Right kidney (tissue), 1 donor: ENCODE measurements at regions not wholly inside any gene's neighbourhood (a gene's known extent, or its start where the extent isn't known, plus 50 kb on each side); places are given as distances from the start of the nearest gene placed in this dataset.
"Not testable (repeated sequence)": the region's sequence is repeated elsewhere in the genome, so short reads cannot be mapped to it uniquely, and the experiment has no call there.

Experiments used
- DNase-seq: peaks from one replicate; pipeline ENCODE4 v3.0.0-alpha.2; 2016

GRCh38 chr10:118917701-118918100 is 111.8 kb upstream of the NANOS1 start:
- no peak for DNase-seq

DNA sequence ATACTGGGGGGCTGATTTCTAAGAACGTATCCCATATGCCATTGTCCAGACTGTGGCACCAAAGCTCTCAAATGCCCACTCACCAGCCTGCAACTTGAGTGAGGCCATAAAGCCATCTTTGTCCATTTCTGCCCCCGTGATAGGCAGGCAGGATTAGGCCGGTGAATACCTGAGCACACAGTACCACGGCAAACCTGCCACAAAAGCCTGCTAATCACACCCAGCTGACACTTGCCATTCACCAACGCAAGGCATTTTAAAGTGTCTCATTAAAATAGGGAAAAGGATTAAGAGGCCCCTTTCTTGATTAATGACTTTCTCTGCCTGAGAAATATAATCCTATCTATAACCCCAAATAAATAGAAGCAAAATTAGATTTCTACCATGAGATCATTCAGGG is 111.4 kb upstream of the NANOS1 start:
- DNase-seq = no peak

GRCh38 chr10:118918587-118918986 is 110.9 kb upstream of the NANOS1 start:
- no peak for DNase-seq

GRCh38 chr10:118920206-118920605 is 109.3 kb upstream of the NANOS1 start:
- no peak for DNase-seq

DNA sequence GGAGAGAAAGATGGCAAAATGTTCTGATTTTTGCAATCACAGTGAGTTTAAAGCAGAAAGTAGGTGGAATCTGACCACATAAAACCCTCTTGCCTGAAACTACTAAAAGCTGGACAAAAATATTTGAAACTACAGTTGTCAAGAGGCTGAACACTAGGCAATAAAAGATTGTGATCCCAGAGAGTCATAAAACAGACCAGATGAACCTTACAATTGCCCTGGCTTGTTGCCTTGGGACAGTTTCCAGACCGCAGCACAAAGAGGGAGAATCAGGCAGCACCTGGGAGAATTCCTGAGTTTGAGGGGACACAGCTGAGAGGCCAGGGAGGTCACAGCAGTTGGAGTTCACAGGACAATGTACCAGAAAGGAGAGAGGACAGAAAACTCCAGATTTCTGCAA is 107.3 kb upstream of the NANOS1 start:
- no peak for DNase-seq

GRCh38 chr10:118922972-118923371 is 106.5 kb upstream of the NANOS1 start:
- DNase-seq = no peak

DNA sequence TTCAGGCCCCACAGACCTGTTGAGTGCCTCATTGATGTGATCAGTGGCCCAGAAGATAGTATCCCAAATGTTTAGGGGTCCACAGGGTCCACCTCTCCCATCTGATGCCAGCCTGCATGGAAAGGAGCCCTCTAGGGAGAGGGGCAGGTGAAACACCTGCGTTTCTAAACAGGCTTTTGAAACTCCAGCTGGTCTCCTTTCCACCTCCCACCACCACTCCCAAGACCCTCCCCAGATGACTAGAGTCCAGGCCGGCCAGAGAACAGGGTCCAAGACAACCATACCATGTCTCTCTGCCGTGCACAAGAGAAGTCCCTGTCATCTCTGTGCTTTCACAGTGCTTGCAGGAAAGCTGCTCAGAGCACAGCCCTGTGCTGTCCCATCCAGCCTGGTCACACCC is 105.0 kb upstream of the NANOS1 start:
- no peak for DNase-seq

DNA sequence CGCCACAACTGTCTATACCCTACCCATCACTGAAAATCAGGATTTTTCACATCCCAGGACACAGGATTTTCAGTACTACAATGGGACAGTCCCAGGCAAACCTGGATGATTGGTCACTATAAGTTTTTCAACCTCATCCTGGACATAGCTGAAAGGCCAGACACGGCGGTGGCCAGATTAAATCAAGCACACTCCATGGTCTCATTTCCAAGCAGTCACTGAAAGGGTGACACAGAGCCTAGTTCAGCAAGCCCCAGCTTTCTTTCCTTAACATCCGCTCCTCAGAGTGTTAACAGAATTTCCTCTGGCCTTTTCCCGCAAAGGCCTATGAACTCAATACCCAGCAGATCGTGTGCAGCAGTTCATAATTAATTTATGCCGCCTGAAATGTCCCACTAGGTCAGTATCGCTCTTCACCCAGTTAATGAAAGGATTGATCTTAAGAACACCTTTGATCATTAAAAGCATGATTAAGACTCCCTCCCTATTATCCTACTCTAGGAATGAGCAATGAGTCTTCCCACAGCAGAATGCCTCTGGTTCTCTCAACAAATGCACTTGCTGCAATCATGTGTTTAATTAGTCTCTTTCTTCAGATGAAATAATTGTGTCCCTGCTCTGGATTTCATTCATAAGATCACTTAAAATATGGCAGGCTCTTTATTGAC is 104.0 kb upstream of the NANOS1 start:
- no peak for DNase-seq

- no peak for DNase-seq
Measured at GRCh38 chr10:118926072-118926417, 103.5 kb upstream of the NANOS1 start.

- DNase-seq = no peak
Measured at GRCh38 chr10:118926441-118926840, 103.1 kb upstream of the NANOS1 start.

- no peak for DNase-seq
Measured at GRCh38 chr10:118926903-118927302, 102.6 kb upstream of the NANOS1 start.

GRCh38 chr10:118927321-118927720 is 102.2 kb upstream of the NANOS1 start:
- no peak for DNase-seq

GRCh38 chr10:118930614-118931013 is 98.9 kb upstream of the NANOS1 start:
- no peak for DNase-seq

DNA sequence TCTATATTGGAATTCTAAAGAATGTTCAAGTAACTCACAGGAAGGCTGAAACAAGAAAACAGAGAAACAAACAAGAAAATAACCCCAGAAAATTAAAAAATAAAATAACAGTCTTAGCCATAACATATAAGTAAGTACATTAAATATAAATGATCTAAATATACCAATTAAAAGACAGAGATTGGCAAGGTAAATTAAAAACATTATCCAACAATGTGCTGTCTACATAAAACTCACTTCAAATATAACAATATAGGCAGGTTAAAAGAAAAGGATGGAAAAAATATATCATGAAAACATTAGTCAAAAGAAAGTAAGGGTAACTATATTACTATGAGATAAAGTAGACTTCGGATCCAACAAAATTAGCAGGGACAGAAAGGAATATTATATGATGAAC is 98.1 kb upstream of the NANOS1 start:
- no peak for DNase-seq

DNA sequence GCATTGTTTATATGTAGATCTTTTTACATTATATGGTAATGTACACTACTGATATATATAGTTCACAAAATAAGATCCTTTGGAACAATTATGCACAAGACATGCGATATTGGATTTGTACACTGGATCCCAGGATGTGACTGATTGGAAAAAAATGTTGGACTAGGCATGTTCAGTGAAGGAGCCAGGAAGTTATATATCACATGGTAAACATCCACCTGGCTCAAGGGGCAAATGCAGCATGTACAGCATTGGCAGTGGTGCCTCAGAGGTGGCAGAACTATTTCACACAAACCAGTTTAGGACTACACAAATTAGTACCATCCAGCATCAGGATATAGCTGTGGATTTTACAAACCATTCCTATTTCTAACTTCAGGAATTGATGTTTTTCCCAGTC is 97.4 kb upstream of the NANOS1 start:
- not testable (repeated sequence) for DNase-seq

DNA sequence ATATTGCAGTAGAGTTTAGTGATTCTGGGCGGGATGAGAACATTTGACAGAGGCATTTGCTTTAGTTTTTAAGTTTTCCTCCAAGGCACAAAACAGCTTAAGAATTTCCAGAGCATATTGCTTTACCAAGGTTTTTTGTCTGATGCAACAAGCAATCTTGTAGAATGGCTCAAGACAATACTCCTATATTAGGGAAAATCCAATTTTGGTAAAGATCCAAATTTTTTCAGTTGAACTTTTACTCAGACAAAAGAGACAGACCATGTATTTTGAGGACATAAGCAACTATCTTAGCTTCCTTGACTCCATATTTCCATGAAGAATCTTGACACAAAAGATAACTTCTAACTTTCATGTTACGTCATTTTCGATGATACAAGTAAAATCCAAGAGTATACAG is 92.3 kb upstream of the NANOS1 start:
- DNase-seq = no peak

DNA sequence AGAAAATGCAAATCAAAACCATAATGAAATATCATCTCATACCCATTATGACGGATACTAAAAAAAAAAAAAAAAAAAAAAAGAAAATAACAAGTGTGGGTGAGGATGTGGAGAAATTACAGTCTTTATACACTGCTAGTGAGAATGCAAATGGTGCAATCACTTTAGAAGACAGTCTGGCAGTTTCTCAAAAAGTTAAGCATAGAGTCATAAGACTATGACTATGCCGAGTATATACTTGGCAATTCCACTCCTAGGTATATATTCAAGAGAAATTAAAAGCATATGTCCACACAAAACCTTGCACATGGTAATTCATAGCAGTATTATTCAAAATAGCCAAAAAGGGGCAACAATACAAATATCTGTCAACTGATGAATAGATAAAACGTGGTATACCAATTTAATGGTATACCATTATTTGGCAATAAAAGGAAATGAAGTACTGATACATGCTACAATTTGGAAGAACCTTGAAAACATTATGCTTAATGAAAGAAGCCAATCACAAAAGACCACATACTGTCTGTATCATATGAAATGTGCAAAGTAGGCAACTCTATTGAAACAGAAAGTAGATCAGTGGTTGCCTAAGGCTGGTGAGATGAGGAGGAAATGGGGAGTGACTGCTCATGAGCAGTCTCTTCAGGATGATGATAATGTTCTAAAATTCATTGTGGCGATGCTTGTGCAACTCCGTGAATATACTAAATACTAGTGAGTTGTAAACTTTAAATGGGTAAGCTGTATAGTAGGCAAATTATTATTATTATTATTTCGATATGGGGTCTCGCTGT is 90.1 kb upstream of the NANOS1 start:
- DNase-seq = no peak

- DNase-seq = no peak
Measured at GRCh38 chr10:118940386-118940785, 89.1 kb upstream of the NANOS1 start.

GRCh38 chr10:118943253-118943652 is 86.3 kb upstream of the NANOS1 start:
- DNase-seq = no peak

DNA sequence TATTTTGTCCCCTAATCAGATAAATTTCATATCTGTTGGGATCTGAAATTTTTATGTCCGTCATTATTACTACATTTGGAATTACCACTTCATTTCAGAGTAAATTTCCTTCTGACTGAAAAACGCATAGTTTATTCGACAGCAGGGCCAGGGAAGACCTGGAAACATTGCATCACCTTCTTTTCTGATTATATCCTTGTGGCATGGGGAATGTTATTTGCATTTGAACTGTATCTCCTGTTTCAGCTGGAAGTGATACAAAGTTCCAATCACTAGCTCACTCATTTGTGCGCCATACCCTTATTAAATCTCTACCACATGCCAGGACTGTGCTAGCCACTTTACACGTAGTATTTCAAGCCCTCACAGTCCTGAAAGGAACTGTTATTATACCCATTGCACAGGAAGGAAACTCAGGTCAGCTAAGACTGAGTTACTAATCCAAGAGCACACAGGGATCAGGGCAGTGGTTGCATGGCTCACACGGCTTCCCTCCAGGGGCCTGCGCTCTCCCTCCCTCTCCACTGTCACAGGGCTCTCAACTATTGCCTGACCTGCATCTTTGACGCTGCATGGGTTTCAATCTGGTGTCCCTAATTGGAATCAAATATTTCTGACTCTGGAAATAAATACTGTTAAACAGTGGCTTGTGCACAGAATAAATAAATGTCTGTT is 84.4 kb upstream of the NANOS1 start:
- no peak for DNase-seq

GRCh38 chr10:118948786-118949185 is 80.7 kb upstream of the NANOS1 start:
- DNase-seq = no peak

- DNase-seq = no peak
Measured at GRCh38 chr10:118950190-118950680, 79.3 kb upstream of the NANOS1 start.

- no peak for DNase-seq
Measured at GRCh38 chr10:118950997-118951637, 78.4 kb upstream of the NANOS1 start.
